22Rv1 (cell line): ENCODE measurements at regions not wholly inside any gene's neighbourhood (a gene's known extent, or its start where the extent isn't known, plus 50 kb on each side); places are given as distances from the start of the nearest gene placed in this dataset.

Experiments used
- ZFX ChIP-seq: fragments of 450-650 bp; IDR thresholded peaks from 2 replicates; pipeline ENCODE4 v1.6.1; 2017; ENCODE audit warnings: antibody characterized with exemption, borderline replicate concordance
- TF ChIP-seq, protein P1 (sequence below): fragments of 450-650 bp; IDR thresholded peaks from 2 replicates; pipeline ENCODE4 v1.5.1; 2017; ENCODE audit warnings: mild to moderate bottlenecking

DNA sequence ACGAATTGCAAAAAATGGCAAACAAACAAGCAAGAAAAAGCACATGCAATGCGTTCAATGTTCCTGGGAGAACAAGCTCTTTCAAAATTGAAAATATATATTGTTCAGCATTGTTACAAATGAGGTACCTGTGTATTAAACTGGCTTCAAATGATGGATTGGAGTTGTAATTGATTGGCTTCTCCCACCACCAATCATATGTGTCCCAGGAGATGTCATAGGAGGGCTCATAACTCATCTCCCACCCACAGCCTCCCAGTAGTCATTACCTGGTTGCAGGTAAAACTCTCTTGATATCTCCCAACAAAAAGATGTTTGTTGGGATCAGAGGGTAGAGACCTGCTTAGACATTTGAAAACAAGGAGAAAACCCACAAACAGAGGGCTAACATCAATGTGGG, 302.9 kb downstream of the BAMBI start:
- TF ChIP-seq, protein P1, sequence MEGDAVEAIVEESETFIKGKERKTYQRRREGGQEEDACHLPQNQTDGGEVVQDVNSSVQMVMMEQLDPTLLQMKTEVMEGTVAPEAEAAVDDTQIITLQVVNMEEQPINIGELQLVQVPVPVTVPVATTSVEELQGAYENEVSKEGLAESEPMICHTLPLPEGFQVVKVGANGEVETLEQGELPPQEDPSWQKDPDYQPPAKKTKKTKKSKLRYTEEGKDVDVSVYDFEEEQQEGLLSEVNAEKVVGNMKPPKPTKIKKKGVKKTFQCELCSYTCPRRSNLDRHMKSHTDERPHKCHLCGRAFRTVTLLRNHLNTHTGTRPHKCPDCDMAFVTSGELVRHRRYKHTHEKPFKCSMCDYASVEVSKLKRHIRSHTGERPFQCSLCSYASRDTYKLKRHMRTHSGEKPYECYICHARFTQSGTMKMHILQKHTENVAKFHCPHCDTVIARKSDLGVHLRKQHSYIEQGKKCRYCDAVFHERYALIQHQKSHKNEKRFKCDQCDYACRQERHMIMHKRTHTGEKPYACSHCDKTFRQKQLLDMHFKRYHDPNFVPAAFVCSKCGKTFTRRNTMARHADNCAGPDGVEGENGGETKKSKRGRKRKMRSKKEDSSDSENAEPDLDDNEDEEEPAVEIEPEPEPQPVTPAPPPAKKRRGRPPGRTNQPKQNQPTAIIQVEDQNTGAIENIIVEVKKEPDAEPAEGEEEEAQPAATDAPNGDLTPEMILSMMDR: no peak
- TF ChIP-seq ZFX: no peak
